Nephron progenitor cell (in vitro differentiated cells): ENCODE measurements at regions not wholly inside any gene's neighbourhood (a gene's known extent, or its start where the extent isn't known, plus 50 kb on each side); places are given as distances from the start of the nearest gene placed in this dataset.
A peak's percentile ranks its signal among the peaks of the same experiment; 100 is the strongest.

Experiments
- DNase-seq: peaks from one replicate; pipeline ENCODE4 v3.0.0; 2021
- H3K27ac Mint-ChIP-seq: 2 replicates; pipeline ENCODE4 v1.8.0; 2021; ENCODE audit warnings: mild to moderate bottlenecking, moderate library complexity, mixed read lengths
- H3K27me3 Mint-ChIP-seq: 2 replicates; pipeline ENCODE4 v1.8.0; 2021; ENCODE audit warnings: mild to moderate bottlenecking, low read depth, mixed read lengths; ENCODE audit not compliant: poor library complexity
- H3K36me3 Mint-ChIP-seq: 2 replicates; pipeline ENCODE4 v1.8.0; 2021; ENCODE audit warnings: low read depth, mixed read lengths
- H3K4me1 Mint-ChIP-seq: 2 replicates; pipeline ENCODE4 v1.8.0; 2021; ENCODE audit warnings: mixed read lengths
- H3K4me3 Mint-ChIP-seq: 2 replicates; pipeline ENCODE4 v1.8.0; 2021; ENCODE audit warnings: mild to moderate bottlenecking, moderate library complexity, mixed read lengths
- H3K9me3 Mint-ChIP-seq: 2 replicates; pipeline ENCODE4 v1.8.0; 2021; ENCODE audit warnings: mild to moderate bottlenecking, moderate library complexity, mixed read lengths
- CTCF ChIP-seq: fragments of 200-600 bp; sonication (generic); IDR thresholded peaks from 2 replicates; pipeline ENCODE4 v1.5.0; 2021; ENCODE audit warnings: antibody characterized with exemption

GRCh38 chr6:40642190-40642589 is 55.0 kb upstream of the LRFN2 start:
- TF ChIP-seq CTCF, result no peak
- no peak overlapping the region for H3K4me3 Mint-ChIP-seq
- no peak for DNase-seq

DNA sequence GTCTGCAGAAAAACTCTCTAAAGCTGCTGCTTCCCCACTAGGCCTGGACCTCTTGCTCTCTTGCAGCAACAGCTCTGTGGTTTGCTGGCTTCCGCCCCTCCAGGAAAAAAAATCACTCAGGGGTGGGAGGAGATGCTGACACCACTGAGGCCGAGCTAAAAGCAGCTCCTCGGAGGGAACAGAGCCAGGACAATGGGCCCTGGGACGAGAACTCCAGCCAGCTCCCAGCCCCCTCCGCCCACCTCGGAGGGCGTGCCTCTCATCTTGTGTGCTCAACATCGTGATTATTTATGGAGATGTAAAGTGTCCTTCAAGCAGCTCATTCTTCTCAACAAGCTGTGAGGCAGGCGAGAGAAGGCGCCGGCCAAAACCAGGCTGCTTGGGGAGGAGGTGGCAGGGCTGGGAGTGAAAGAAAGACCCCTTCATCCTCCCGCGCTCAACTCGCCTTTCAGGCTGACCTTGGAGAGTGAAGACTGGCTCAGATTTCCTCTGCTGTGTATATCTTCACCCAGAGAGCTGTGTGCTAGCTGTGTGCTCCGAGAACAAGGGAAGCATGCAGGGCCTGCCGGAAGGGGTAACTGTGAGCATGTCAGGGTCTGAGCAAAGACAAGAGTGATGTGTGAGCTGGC is 53.5 kb upstream of the LRFN2 start:
- DNase-seq, result peak; percentile 36
- no peaks in the 10 kb centered on the region for H3K9me3 Mint-ChIP-seq
- no peak for TF ChIP-seq CTCF
- H3K4me1 Mint-ChIP-seq, result peaks cover 29% of the 10 kb centered on the region
- peaks cover 11% of the 10 kb centered on the region for H3K27me3 Mint-ChIP-seq
- H3K36me3 Mint-ChIP-seq, result no peaks in the 10 kb centered on the region
- H3K27ac Mint-ChIP-seq, result peak overlapping the region; percentile 75
- peak overlapping the region; percentile 29 for H3K4me3 Mint-ChIP-seq

More at GRCh38 chr6:40642190-40642589, 55.0 kb upstream of the LRFN2 start:
- H3K9me3 Mint-ChIP-seq, result no peaks in the 10 kb centered on the region
- H3K4me1 Mint-ChIP-seq, result peaks cover 29% of the 10 kb centered on the region
- no peaks in the 10 kb centered on the region for H3K36me3 Mint-ChIP-seq
- peaks cover 22% of the 10 kb centered on the region for H3K27me3 Mint-ChIP-seq
- no peak overlapping the region for H3K27ac Mint-ChIP-seq
